GM12873 (cell line): ENCODE measurements at regions not wholly inside any gene's neighbourhood (a gene's known extent, or its start where the extent isn't known, plus 50 kb on each side); places are given as distances from the start of the nearest gene placed in this dataset.

ENCODE experiments used
- CTCF ChIP-seq: IDR thresholded peaks from 2 replicates; pipeline ENCODE4 v1.5.1; 2012; ENCODE audit warnings: low read depth, mild to moderate bottlenecking, moderate library complexity, low read length, control low read depth; ENCODE audit not compliant: insufficient read depth; ENCODE audit errors: missing control alignments

GRCh38 chr13:26155568-26155967, 66.5 kb downstream of the RNF6 start:
- no peak for TF ChIP-seq CTCF

- peak; percentile 18 for TF ChIP-seq CTCF
Observed at GRCh38 chr13:26133851-26134250, 82.0 kb upstream of the SHISA2 start.

GRCh38 chr13:26133286-26133685, 81.5 kb upstream of the SHISA2 start:
- no peak for TF ChIP-seq CTCF

- peak; percentile 26 for TF ChIP-seq CTCF
Observed at GRCh38 chr13:26132756-26133155, 80.9 kb upstream of the SHISA2 start.

- no peak for TF ChIP-seq CTCF
Observed at GRCh38 chr13:26128676-26129075, 76.9 kb upstream of the SHISA2 start.

- no peak for TF ChIP-seq CTCF
Observed at GRCh38 chr13:26117620-26118019, 65.8 kb upstream of the SHISA2 start.

GRCh38 chr13:26112843-26113242, 61.0 kb upstream of the SHISA2 start:
- TF ChIP-seq CTCF: no peak
